ENCODE measurements at regions not wholly inside any gene's neighbourhood (a gene's known extent, or its start where the extent isn't known, plus 50 kb on each side); places are given as distances from the start of the nearest gene placed in this dataset.
"Not testable (repeated sequence)": the region's sequence is repeated elsewhere in the genome, so short reads cannot be mapped to it uniquely, and the experiment has no call there.

GRCh38 chr1:149157409-149157808 is 54.1 kb upstream of the NBPF9 start:
- not testable (repeated sequence) for DNase-seq (ENCODE audit: low read depth)

GRCh38 chr1:149158308-149158707 is 55.0 kb upstream of the NBPF9 start:
- DNase-seq (ENCODE audit: low read depth), result not testable (repeated sequence)

GRCh38 chr1:149163063-149163444 is 59.7 kb upstream of the NBPF9 start:
- not testable (repeated sequence) for DNase-seq (ENCODE audit: low read depth)

GRCh38 chr1:149174765-149175164 is 71.4 kb upstream of the NBPF9 start:
- not testable (repeated sequence) for DNase-seq (ENCODE audit: low read depth)

- DNase-seq (ENCODE audit: low read depth), result not testable (repeated sequence)
Measured at GRCh38 chr1:149175812-149176211, 72.5 kb upstream of the NBPF9 start.

GRCh38 chr1:149176453-149177316 is 73.3 kb upstream of the NBPF9 start:
- DNase-seq (ENCODE audit: low read depth), result peak; percentile 49

GRCh38 chr1:149190742-149191141 is 87.4 kb upstream of the NBPF9 start:
- not testable (repeated sequence) for DNase-seq (ENCODE audit: low read depth)

- DNase-seq (ENCODE audit: low read depth), result not testable (repeated sequence)
Measured at GRCh38 chr1:149196651-149197050, 93.3 kb upstream of the NBPF9 start.

GRCh38 chr1:149200567-149200966 is 97.2 kb upstream of the NBPF9 start:
- not testable (repeated sequence) for DNase-seq (ENCODE audit: low read depth)

- DNase-seq (ENCODE audit: low read depth), result not testable (repeated sequence)
Measured at GRCh38 chr1:149202283-149202682, 98.9 kb upstream of the NBPF9 start.

- not testable (repeated sequence) for DNase-seq (ENCODE audit: low read depth)
Measured at GRCh38 chr1:149204396-149204795, 101.0 kb upstream of the NBPF9 start.

GRCh38 chr1:149208836-149209235 is 105.5 kb upstream of the NBPF9 start:
- DNase-seq (ENCODE audit: low read depth), result not testable (repeated sequence)

- not testable (repeated sequence) for DNase-seq (ENCODE audit: low read depth)
Measured at GRCh38 chr1:149211757-149212420, 108.5 kb upstream of the NBPF9 start.

GRCh38 chr1:149212946-149213345 is 109.6 kb upstream of the NBPF9 start:
- not testable (repeated sequence) for DNase-seq (ENCODE audit: low read depth)

GRCh38 chr1:149213673-149214072 is 110.3 kb upstream of the NBPF9 start:
- not testable (repeated sequence) for DNase-seq (ENCODE audit: low read depth)

GRCh38 chr1:149218080-149218988 is 115.0 kb upstream of the NBPF9 start:
- not testable (repeated sequence) for DNase-seq (ENCODE audit: low read depth)

GRCh38 chr1:149219539-149219938 is 116.2 kb upstream of the NBPF9 start:
- not testable (repeated sequence) for DNase-seq (ENCODE audit: low read depth)

- not testable (repeated sequence) for DNase-seq (ENCODE audit: low read depth)
Measured at GRCh38 chr1:149220463-149221074, 117.2 kb upstream of the NBPF9 start.

GRCh38 chr1:149227933-149228665 is 124.7 kb upstream of the NBPF9 start:
- not testable (repeated sequence) for DNase-seq (ENCODE audit: low read depth)

- DNase-seq (ENCODE audit: low read depth), result not testable (repeated sequence)
Measured at GRCh38 chr1:149228672-149229585, 125.6 kb upstream of the NBPF9 start.

Measured in activated T-cell treated with anti-CD3 and anti-CD28 coated beads for 24 hours (primary cell).